GM18867 (cell line): ENCODE measurements at regions not wholly inside any gene's neighbourhood (a gene's known extent, or its start where the extent isn't known, plus 50 kb on each side); places are given as distances from the start of the nearest gene placed in this dataset.

Experiments used
- ATAC-seq: cut with Tn5 transposase; IDR thresholded peaks from one replicate; pipeline ENCODE4 v1.9.1; 2021; ENCODE audit warnings: mild to moderate bottlenecking, moderate library complexity; ENCODE audit not compliant: unreplicated experiment

GRCh38 chr11:106399624-106400023 lies 322.2 kb downstream of the AASDHPPT start:
- no peak for ATAC-seq

GRCh38 chr11:106400949-106401570 lies 323.6 kb downstream of the AASDHPPT start:
- ATAC-seq = no peak

GRCh38 chr11:106403751-106404150 lies 326.3 kb downstream of the AASDHPPT start:
- ATAC-seq = no peak

- no peak for ATAC-seq
Observed at GRCh38 chr11:106409222-106409621, 331.8 kb downstream of the AASDHPPT start.

GRCh38 chr11:106409671-106410070 lies 332.2 kb downstream of the AASDHPPT start:
- ATAC-seq = no peak

- ATAC-seq = no peak
Observed at GRCh38 chr11:106410902-106411301, 333.4 kb downstream of the AASDHPPT start.

GRCh38 chr11:106413222-106413621 lies 335.8 kb downstream of the AASDHPPT start:
- no peak for ATAC-seq

- ATAC-seq = no peak
Observed at GRCh38 chr11:106415510-106415909, 338.0 kb downstream of the AASDHPPT start.

GRCh38 chr11:106418791-106419190 lies 341.3 kb downstream of the AASDHPPT start:
- no peak for ATAC-seq

GRCh38 chr11:106420048-106420665 lies 342.7 kb downstream of the AASDHPPT start:
- no peak for ATAC-seq

- no peak for ATAC-seq
Observed at GRCh38 chr11:106420686-106421085, 343.2 kb downstream of the AASDHPPT start.

GRCh38 chr11:106421676-106422292 lies 344.3 kb downstream of the AASDHPPT start:
- ATAC-seq = no peak

GRCh38 chr11:106422583-106422982 lies 345.1 kb downstream of the AASDHPPT start:
- no peak for ATAC-seq

- no peak for ATAC-seq
Observed at GRCh38 chr11:106424111-106424510, 346.6 kb downstream of the AASDHPPT start.

GRCh38 chr11:106425819-106426218 lies 348.4 kb downstream of the AASDHPPT start:
- no peak for ATAC-seq

- no peak for ATAC-seq
Observed at GRCh38 chr11:106426696-106427095, 349.2 kb downstream of the AASDHPPT start.

- ATAC-seq = no peak
Observed at GRCh38 chr11:106427736-106428135, 350.3 kb downstream of the AASDHPPT start.

GRCh38 chr11:106442032-106442431 lies 364.6 kb downstream of the AASDHPPT start:
- ATAC-seq = no peak

- no peak for ATAC-seq
Observed at GRCh38 chr11:106446302-106446701, 368.8 kb downstream of the AASDHPPT start.

GRCh38 chr11:106446955-106447354 lies 369.5 kb downstream of the AASDHPPT start:
- no peak for ATAC-seq

- no peak for ATAC-seq
Observed at GRCh38 chr11:106447631-106448191, 370.2 kb downstream of the AASDHPPT start.

GRCh38 chr11:106449763-106450162 lies 372.3 kb downstream of the AASDHPPT start:
- ATAC-seq = no peak
